GM18858 (cell line): ENCODE measurements at regions not wholly inside any gene's neighbourhood (a gene's known extent, or its start where the extent isn't known, plus 50 kb on each side); places are given as distances from the start of the nearest gene placed in this dataset.
"Not testable (repeated sequence)": the region's sequence is repeated elsewhere in the genome, so short reads cannot be mapped to it uniquely, and the experiment has no call there.

Experiments used
- ATAC-seq: cut with Tn5 transposase; IDR thresholded peaks from one replicate; pipeline ENCODE4 v1.9.1; 2021; ENCODE audit not compliant: unreplicated experiment

GRCh38 chr14:36418937-36419336 is 98.5 kb upstream of the MBIP start:
- ATAC-seq, result no peak

DNA sequence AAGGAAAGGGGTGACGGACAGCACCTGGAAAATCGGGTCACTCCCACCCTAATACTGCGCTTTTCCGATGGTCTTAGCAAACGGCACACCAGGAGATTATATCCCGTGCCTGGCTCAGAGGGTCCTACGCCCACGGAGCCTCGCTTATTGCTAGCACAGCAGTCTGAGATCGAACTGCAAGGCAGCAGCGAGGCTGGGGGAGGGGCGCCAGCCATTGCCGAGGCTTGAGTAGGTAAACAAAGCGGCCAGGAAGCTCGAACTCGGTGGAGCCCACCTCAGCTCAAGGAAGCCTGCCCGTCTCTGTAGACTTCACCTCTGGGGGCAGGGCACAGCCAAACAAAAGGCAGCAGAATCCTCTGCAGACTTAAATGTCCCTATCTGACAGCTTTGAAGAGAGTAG is 91.5 kb upstream of the MBIP start:
- ATAC-seq, result not testable (repeated sequence)

GRCh38 chr14:36408388-36408787 is 88.0 kb upstream of the MBIP start:
- no peak for ATAC-seq

DNA sequence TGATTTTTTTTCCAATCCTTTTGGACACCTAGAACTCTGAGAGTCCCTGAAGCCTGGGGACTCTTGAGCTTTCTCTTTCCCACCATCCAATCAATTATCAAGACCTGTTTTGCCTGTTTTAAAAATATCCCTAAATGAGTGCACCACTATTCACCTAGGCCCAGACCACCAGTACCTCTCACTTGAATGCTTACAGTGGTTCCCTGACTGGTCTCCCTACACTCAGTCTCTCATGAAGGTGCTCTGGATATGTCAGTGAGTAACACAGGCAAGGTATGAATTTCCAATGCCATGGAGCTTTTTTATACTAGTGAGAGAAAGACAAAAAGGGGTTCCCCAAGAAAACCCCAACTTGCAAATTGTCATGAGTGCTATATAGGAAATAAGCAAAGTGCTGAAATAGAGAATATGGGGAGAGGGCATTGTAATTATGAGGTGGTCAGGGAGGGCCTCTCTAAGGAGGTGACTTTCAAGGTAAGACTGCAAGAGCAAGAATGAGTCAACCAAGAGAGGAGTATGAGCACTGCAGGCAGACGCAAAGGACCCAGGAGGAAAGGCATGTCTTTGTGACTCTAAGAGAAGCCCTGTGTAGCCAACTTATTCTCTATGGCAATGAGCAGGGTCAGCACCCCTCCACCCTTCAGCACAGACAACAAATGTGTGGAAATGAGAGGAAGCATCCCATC is 85.3 kb upstream of the MBIP start:
- ATAC-seq, result no peak

GRCh38 chr14:36402867-36403266 is 82.4 kb upstream of the MBIP start:
- ATAC-seq, result no peak

- ATAC-seq, result no peak
These were observed 78.2 kb upstream of the MBIP start for GRCh38 chr14:36398463-36399291.

GRCh38 chr14:36397357-36397756 is 76.9 kb upstream of the MBIP start:
- ATAC-seq, result no peak

- ATAC-seq, result no peak
These were observed 76.4 kb upstream of the MBIP start for GRCh38 chr14:36396798-36397197.

DNA sequence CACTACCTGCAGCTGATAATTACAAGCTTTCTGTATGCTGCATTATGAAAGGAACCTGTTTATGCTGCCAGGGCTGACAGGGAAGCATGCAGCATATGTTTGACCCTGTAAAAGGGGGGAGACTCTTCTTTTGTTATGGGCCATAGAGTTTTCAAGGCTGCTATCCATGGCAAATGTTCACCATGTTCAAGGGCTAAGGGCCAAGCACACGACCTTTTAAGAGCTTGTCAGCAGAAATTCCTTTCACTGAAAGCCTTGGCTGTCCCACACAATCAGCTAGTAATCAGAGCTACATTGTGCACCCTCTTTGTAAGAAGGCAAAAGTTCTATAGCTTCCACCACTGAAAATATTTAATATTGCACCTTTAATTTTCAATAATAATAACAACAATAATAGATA is 74.2 kb upstream of the MBIP start:
- no peak for ATAC-seq

DNA sequence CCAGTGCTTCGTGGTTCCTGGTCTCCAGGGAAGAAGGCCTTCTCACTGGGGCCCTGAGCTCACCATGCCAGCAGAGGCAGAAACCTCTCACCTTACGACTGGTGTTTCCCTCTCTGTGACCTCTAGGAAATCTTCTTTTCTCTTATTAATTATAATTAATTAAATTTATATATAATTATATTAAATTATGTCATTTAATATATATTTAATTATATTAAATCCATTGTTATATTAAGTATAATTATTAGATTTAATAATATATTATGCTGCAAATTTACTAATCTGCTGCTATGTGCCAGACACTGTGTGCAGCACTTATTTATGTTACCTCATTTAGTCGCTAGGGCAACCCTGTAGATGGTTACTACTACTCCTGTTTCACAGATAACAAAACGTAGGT is 70.3 kb upstream of the MBIP start:
- no peak for ATAC-seq

DNA sequence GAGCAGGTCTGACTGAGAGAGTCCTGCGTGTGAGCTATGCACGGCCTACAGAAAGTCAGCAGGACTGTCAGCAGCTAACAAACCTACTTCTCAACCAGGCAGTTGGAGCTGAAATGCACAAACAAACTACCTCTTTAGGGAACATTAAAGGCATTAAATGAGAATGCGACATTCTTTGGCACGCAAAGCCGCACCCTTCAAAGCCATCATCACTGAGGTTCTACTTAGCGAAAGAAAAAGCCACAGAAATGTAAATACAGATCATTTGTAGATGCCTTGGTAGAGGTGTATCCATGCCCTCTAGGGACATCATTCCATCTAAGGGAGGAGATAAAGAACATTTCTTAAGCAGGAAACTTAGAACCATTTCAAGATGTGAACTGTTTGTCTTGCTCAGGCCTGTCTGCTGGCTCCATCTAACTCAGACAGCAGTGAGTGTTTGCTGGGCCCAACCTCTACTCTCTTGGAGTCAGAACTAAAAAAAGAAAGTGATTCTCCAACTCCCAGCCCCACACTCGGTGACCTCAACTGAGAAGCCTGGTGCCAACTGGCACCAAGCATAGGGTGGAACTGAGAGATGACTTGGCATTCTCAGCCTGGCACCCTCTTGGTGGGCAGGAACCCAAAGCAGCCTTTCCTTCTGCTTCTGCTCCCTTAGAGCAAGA is 63.5 kb upstream of the MBIP start:
- no peak for ATAC-seq

DNA sequence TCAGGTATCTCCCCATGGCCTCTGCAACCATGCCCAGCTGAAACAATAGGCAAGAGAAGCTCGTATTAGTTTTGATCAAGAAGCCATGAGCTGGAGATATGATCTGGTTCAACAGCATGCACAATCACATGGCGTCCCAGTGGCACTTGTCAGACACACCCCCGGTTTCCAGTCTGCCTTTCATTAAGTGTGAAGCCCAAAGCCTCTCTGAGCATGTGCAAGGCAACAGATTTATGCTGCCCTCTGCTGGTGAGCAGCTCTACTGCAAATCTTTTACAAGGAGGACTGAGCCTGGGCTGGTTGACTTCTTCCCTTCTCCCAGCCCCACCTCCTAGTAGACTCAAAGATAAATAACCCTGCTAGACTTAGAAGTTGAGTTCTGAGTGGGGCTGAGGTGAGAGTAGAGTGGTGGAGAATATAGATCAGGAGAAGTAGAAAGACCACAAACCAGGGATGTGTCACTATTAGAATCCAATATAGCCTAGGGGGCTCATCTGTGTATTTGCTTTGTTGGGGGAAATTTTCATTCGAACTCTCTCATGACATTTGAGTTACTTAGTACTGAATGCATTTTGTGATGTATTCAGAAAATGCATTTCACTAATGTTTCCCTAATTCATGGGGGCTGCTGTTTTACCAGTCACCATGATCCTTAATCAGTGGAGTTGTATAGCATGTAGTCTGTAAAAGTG is 53.7 kb upstream of the MBIP start:
- ATAC-seq, result peak; percentile 94
